T-helper 2 cell treated with Interferon-gamma antibody and Interleukin-4, amounts not matched to agents 100 ng/mL and 5 ng/mL, for 36 hours (primary cell): ENCODE measurements at regions not wholly inside any gene's neighbourhood (a gene's known extent, or its start where the extent isn't known, plus 50 kb on each side); places are given as distances from the start of the nearest gene placed in this dataset.

Experiments
- intact Hi-C: fragments of 100-400 bp; cut with micrococcal nuclease; formaldehyde crosslinking; loops from one replicate; pipeline ENCODE4 v1.15.1; 2023

- intact Hi-C loops: no loop called here
These were observed 414.5 kb upstream of the ZNF608 start for GRCh38 chr5:125160787-125161502.

- intact Hi-C loops: no loop called here
These were observed 416.3 kb upstream of the ZNF608 start for GRCh38 chr5:125162714-125163113.

GRCh38 chr5:125169396-125169795 lies 423.0 kb upstream of the ZNF608 start:
- intact Hi-C loops: no loop called here

GRCh38 chr5:125171641-125172040 lies 425.2 kb upstream of the ZNF608 start:
- intact Hi-C loops: no loop called here

- intact Hi-C loops: no loop called here
These were observed 429.0 kb upstream of the ZNF608 start for GRCh38 chr5:125175348-125176004.

GRCh38 chr5:125176005-125176390 lies 429.6 kb upstream of the ZNF608 start:
- intact Hi-C loops: no loop called here

GRCh38 chr5:125177340-125177739 lies 430.9 kb upstream of the ZNF608 start:
- intact Hi-C loops: no loop called here

GRCh38 chr5:125179612-125180011 lies 433.2 kb upstream of the ZNF608 start:
- intact Hi-C loops: no loop called here

- intact Hi-C loops: no loop called here
These were observed 433.9 kb upstream of the ZNF608 start for GRCh38 chr5:125180231-125180829.

- intact Hi-C loops: no loop called here
These were observed 434.7 kb upstream of the ZNF608 start for GRCh38 chr5:125181159-125181558.

- intact Hi-C loops: no loop called here
These were observed 435.5 kb upstream of the ZNF608 start for GRCh38 chr5:125181955-125182354.

GRCh38 chr5:125185740-125186139 lies 439.3 kb upstream of the ZNF608 start:
- intact Hi-C loops: no loop called here

GRCh38 chr5:125186911-125187375 lies 440.5 kb upstream of the ZNF608 start:
- intact Hi-C loops: no loop called here

GRCh38 chr5:125189531-125189941 lies 443.1 kb upstream of the ZNF608 start:
- intact Hi-C loops: no loop called here

GRCh38 chr5:125190232-125191087 lies 444.0 kb upstream of the ZNF608 start:
- intact Hi-C loops: no loop called here

- intact Hi-C loops: no loop called here
These were observed 448.4 kb upstream of the ZNF608 start for GRCh38 chr5:125194883-125195282.

GRCh38 chr5:125196481-125197111 lies 450.2 kb upstream of the ZNF608 start:
- intact Hi-C loops: no loop called here

GRCh38 chr5:125197321-125197720 lies 450.9 kb upstream of the ZNF608 start:
- intact Hi-C loops: no loop called here

- intact Hi-C loops: no loop called here
These were observed 452.0 kb upstream of the ZNF608 start for GRCh38 chr5:125198270-125198974.

- intact Hi-C loops: no loop called here
These were observed 452.9 kb upstream of the ZNF608 start for GRCh38 chr5:125199373-125199772.
